K562 (cell line): ENCODE measurements at regions not wholly inside any gene's neighbourhood (a gene's known extent, or its start where the extent isn't known, plus 50 kb on each side); places are given as distances from the start of the nearest gene placed in this dataset.

Source experiments
- CHD1 ChIP-seq: fragments of 200-600 bp; sonication (generic); IDR thresholded peaks from one replicate; pipeline ENCODE4 v1.6.1; 2012; ENCODE audit warnings: mild to moderate bottlenecking, moderate library complexity, low read length, inconsistent platforms
- FOXJ3 ChIP-seq: sonication (generic); formaldehyde crosslinking; IDR thresholded peaks from 2 replicates; pipeline ENCODE4 v1.4.0; 2020; ENCODE audit warnings: mild to moderate bottlenecking, missing genetic modification reagents
- HIVEP1 ChIP-seq: fragments of 250-450 bp; sonication (Bioruptor Pico); IDR thresholded peaks from 2 replicates; pipeline ENCODE4 v1.4.0; 2020; ENCODE audit warnings: mild to moderate bottlenecking
- HOXB6 ChIP-seq: fragments of 250-450 bp; sonication (Bioruptor Pico); IDR thresholded peaks from 2 replicates; pipeline ENCODE4 v1.5.1; 2022; ENCODE audit warnings: mild to moderate bottlenecking, borderline replicate concordance
- L3MBTL2 ChIP-seq: fragments of 450-650 bp; IDR thresholded peaks from 2 replicates; pipeline ENCODE4 v1.6.1; 2016; ENCODE audit warnings: mild to moderate bottlenecking, moderate library complexity
- MCM2 ChIP-seq: fragments of 450-650 bp; IDR thresholded peaks from 2 replicates; pipeline ENCODE4 v1.6.1; 2017; ENCODE audit warnings: low read depth, mild to moderate bottlenecking
- POLR2H ChIP-seq: IDR thresholded peaks from 2 replicates; pipeline ENCODE4 v1.6.1; 2016; ENCODE audit warnings: missing genetic modification characterization, low read depth, mild to moderate bottlenecking, control low read depth, missing compliant biosample characterization, moderate library complexity
- STAT5A ChIP-seq: IDR thresholded peaks from 2 replicates; pipeline ENCODE4 v1.6.1; 2012; ENCODE audit warnings: low read length, inconsistent platforms, borderline replicate concordance
- STAT6 ChIP-seq: sonication (generic); formaldehyde crosslinking; IDR thresholded peaks from 2 replicates; pipeline ENCODE4 v1.8.1; 2023; ENCODE audit warnings: mild to moderate bottlenecking, missing genetic modification reagents
- TRIM28 ChIP-seq: fragments of 450-650 bp; IDR thresholded peaks from 2 replicates; pipeline ENCODE4 v1.6.1; 2017
- ZNF197 ChIP-seq: fragments of 200-800 bp; sonication (Bioruptor generic); IDR thresholded peaks from 2 replicates; pipeline ENCODE4 v1.6.1; 2016; ENCODE audit warnings: low read depth, missing genetic modification characterization, missing compliant biosample characterization
- ZNF274 ChIP-seq: IDR thresholded peaks from 2 replicates; pipeline ENCODE4 v1.6.1; 2011; ENCODE audit warnings: low read depth, mild to moderate bottlenecking, low read length, moderate library complexity, borderline replicate concordance
- ZNF639 ChIP-seq, 2 experiments: fragments of 200-800 bp in 1 of 2; sonication (Bioruptor generic) in 1 of 2; sonication (generic) in 1 of 2; formaldehyde crosslinking in 1 of 2; IDR thresholded peaks in 1 of 2; conservative IDR thresholded peaks in 1 of 2; 2 replicates each; pipeline versions ENCODE4 v1.5.0 to v1.6.1; 2016 to 2020; ENCODE audit warnings: missing compliant biosample characterization in 1 of 2, missing genetic modification characterization in 1 of 2, missing genetic modification reagents in 1 of 2
- ZNF699 ChIP-seq: fragments of 250-450 bp; sonication (Bioruptor Pico); IDR thresholded peaks from 2 replicates; pipeline ENCODE4 v1.8.0; 2021; ENCODE audit warnings: mild to moderate bottlenecking, moderate library complexity; ENCODE audit not compliant: insufficient replicate concordance

- TF ChIP-seq FOXJ3 (CRISPR knock-in tag), result no peak
- no peak for TF ChIP-seq ZNF274
- TF ChIP-seq HOXB6 (CRISPR knock-in tag), result no peak
- TF ChIP-seq STAT5A, result no peak
- no peak for TF ChIP-seq MCM2
- TF ChIP-seq CHD1, result no peak
- TF ChIP-seq ZNF699 (CRISPR knock-in tag), result no peak
- TF ChIP-seq POLR2H (tag), result no peak
- no peak for TF ChIP-seq TRIM28
- no peak for TF ChIP-seq HIVEP1 (CRISPR knock-in tag)
- TF ChIP-seq L3MBTL2, result no peak
- TF ChIP-seq STAT6 (CRISPR knock-in tag), result no peak
- no peak for TF ChIP-seq ZNF639 (CRISPR knock-in tag; conservative IDR thresholded peaks at IDR 0.05 in 1 of 2, IDR thresholded peaks at IDR 0.05 in 1 of 2)
- TF ChIP-seq ZNF197, result no peak
- TF ChIP-seq, all 486 proteins: peak for 0
Measured at GRCh38 chrX:30153175-30153880, 62.0 kb upstream of the MAGEB2 start (continued).
